H1 (cell line): ENCODE measurements at regions not wholly inside any gene's neighbourhood (a gene's known extent, or its start where the extent isn't known, plus 50 kb on each side); places are given as distances from the start of the nearest gene placed in this dataset.

ENCODE experiments used
- CTCF ChIA-PET: fragments of 300-600 bp; sonication (Branson Sonifier 250); formaldehyde crosslinking; loops from one replicate; lab custom pipeline; 2021; ENCODE audit not compliant: partially characterized antibody; lab: Charles Lee
- POLR2A ChIA-PET: fragments of 300-600 bp; sonication (Branson Sonifier 250); formaldehyde crosslinking; loops from one replicate; lab custom pipeline; 2021; ENCODE audit warnings: inconsistent platforms; ENCODE audit not compliant: partially characterized antibody; lab: Charles Lee
- DNase-seq, 2 experiments: peaks; one replicate each; pipeline versions ENCODE4 v3.0.0 to v3.0.0-alpha.2; 2010 to 2022; ENCODE audit warnings: low spot score in 2 of 2, low read depth in 1 of 2, mixed read lengths in 1 of 2
- FAIRE-seq: peaks from 2 replicates; lab custom pipeline; 2011; peaks lifted over from hg19 to GRCh38; lab: Jason Lieb, UNC
- H2AFZ ChIP-seq: 2 replicates; pipeline ENCODE4 v1.8.1; 2012; ENCODE audit warnings: low read length, inconsistent platforms
- H2AK5ac ChIP-seq: 2 replicates; pipeline ENCODE4 v1.6.1; 2013; ENCODE audit warnings: low read depth, low read length
- H2BK120ac ChIP-seq: replicated peaks from 2 replicates; pipeline ENCODE3; 2013; ENCODE audit warnings: low read depth, low read length, inconsistent platforms
- H2BK12ac ChIP-seq: 2 replicates; pipeline ENCODE4 v1.6.1; 2013; ENCODE audit warnings: low read depth, low read length
- H2BK15ac ChIP-seq: 2 replicates; pipeline ENCODE4 v1.6.1; 2013; ENCODE audit warnings: low read length
- H2BK20ac ChIP-seq: 2 replicates; pipeline ENCODE4 v1.6.1; 2013; ENCODE audit warnings: low read length
- H2BK5ac ChIP-seq: 2 replicates; pipeline ENCODE4 v1.6.1; 2013; ENCODE audit warnings: low read depth, low read length
- H3K14ac ChIP-seq: 2 replicates; pipeline ENCODE4 v1.6.1; 2013; ENCODE audit warnings: inconsistent platforms; ENCODE audit not compliant: insufficient read length
- H3K18ac ChIP-seq: 2 replicates; pipeline ENCODE4 v1.6.1; 2013; ENCODE audit warnings: low read length; ENCODE audit errors: extremely low read depth
- H3K23ac ChIP-seq: 2 replicates; pipeline ENCODE4 v1.6.1; 2013; ENCODE audit warnings: inconsistent platforms; ENCODE audit not compliant: insufficient read length
- H3K23me2 ChIP-seq: 2 replicates; pipeline ENCODE4 v1.6.1; 2013; ENCODE audit warnings: low read depth, low read length
- H3K27ac ChIP-seq: 2 replicates; pipeline ENCODE4 v1.6.1; 2011; ENCODE audit warnings: low read depth, low read length, inconsistent platforms
- H3K27me3 ChIP-seq, 4 experiments: replicated peaks in 1 of 4; 1 replicate in 1 of 4; 2 replicates in 3 of 4; pipeline versions ENCODE4 v1.6.1 to v1.8.1; 2011 to 2013; ENCODE audit warnings: low read length in 3 of 4, mild to moderate bottlenecking in 3 of 4, inconsistent platforms in 2 of 4, mixed read lengths in 2 of 4, moderate library complexity in 1 of 4; ENCODE audit not compliant: control insufficient read depth in 3 of 4, insufficient read depth in 3 of 4; ENCODE audit errors: extremely low read depth in 1 of 4
- H3K36me3 ChIP-seq, 4 experiments: 2 replicates each; pipeline versions ENCODE4 v1.6.1 to v1.8.1; 2011 to 2013; ENCODE audit warnings: mild to moderate bottlenecking in 4 of 4, low read length in 3 of 4, moderate library complexity in 2 of 4, control low read depth in 1 of 4, inconsistent platforms in 1 of 4; ENCODE audit not compliant: insufficient read depth in 4 of 4, control insufficient read depth in 2 of 4
- H3K4ac ChIP-seq: replicated peaks from 2 replicates; pipeline ENCODE3; 2013; ENCODE audit warnings: low read length, low read depth, mixed read lengths, inconsistent platforms; ENCODE audit not compliant: insufficient read length
- H3K4me1 ChIP-seq, 4 experiments: replicated peaks in 1 of 4; 1 replicate in 1 of 4; 2 replicates in 3 of 4; pipeline versions ENCODE4 v1.6.1 to v1.8.1; 2011 to 2013; ENCODE audit warnings: low read length in 3 of 4, inconsistent platforms in 2 of 4, mixed read lengths in 1 of 4; ENCODE audit not compliant: insufficient read depth in 4 of 4, control insufficient read depth in 3 of 4
- H3K4me2 ChIP-seq, 2 experiments: 2 replicates each; pipeline versions ENCODE4 v1.6.1 to v1.8.1; 2011 to 2013; ENCODE audit warnings: low read depth in 2 of 2, low read length in 2 of 2, control low read depth in 1 of 2, inconsistent platforms in 1 of 2, mild to moderate bottlenecking in 1 of 2; ENCODE audit not compliant: insufficient read depth in 1 of 2
- H3K4me3 ChIP-seq, 4 experiments: fragments of 200-600, 300-600 bp in 1 of 4; sonication (generic), shearing (Covaris generic), sonication (Bioruptor Twin) in 1 of 4; 2 replicates each; pipeline versions ENCODE4 v1.5.1 to v1.8.1; 2011 to 2016; ENCODE audit warnings: low read length in 4 of 4, low read depth in 3 of 4, control low read depth in 2 of 4, inconsistent platforms in 2 of 4, mild to moderate bottlenecking in 2 of 4, mixed read lengths in 1 of 4, moderate library complexity in 1 of 4; ENCODE audit not compliant: insufficient read depth in 2 of 4; ENCODE audit errors: extremely low read depth in 1 of 4
- H3K56ac ChIP-seq: replicated peaks from 2 replicates; pipeline ENCODE3; 2013; ENCODE audit warnings: low read depth, mild to moderate bottlenecking, mixed read lengths, low read length, inconsistent platforms; ENCODE audit not compliant: insufficient read length
- H3K79me1 ChIP-seq: 2 replicates; pipeline ENCODE4 v1.6.1; 2013; ENCODE audit warnings: low read depth, low read length, control low read depth
- H3K79me2 ChIP-seq, 2 experiments: 2 replicates each; pipeline versions ENCODE4 v1.6.1 to v1.8.1; 2012 to 2013; ENCODE audit warnings: low read length in 2 of 2, mild to moderate bottlenecking in 2 of 2, inconsistent platforms in 1 of 2; ENCODE audit not compliant: insufficient read depth in 2 of 2, control insufficient read depth in 1 of 2
- H3K9ac ChIP-seq, 4 experiments: replicated peaks in 1 of 4; 1 replicate in 1 of 4; 2 replicates in 3 of 4; pipeline versions ENCODE4 v1.6.1 to v1.8.1; 2011 to 2013; ENCODE audit warnings: low read depth in 3 of 4, low read length in 3 of 4, control low read depth in 2 of 4, mild to moderate bottlenecking in 2 of 4, moderate library complexity in 2 of 4, inconsistent platforms in 1 of 4; ENCODE audit errors: extremely low read depth in 1 of 4
- H3K9me3 ChIP-seq, 2 experiments: 2 replicates each; pipeline versions ENCODE4 v1.6.1 to v1.8.1; 2012 to 2013; ENCODE audit warnings: mild to moderate bottlenecking in 2 of 2, moderate library complexity in 2 of 2, control low read depth in 1 of 2, inconsistent platforms in 1 of 2, low read depth in 1 of 2, low read length in 1 of 2, mixed read lengths in 1 of 2; ENCODE audit not compliant: insufficient read depth in 2 of 2
- H4K20me1 ChIP-seq, 2 experiments: replicated peaks in 1 of 2; 2 replicates each; pipeline versions ENCODE3 to v1.8.1; 2011 to 2013; ENCODE audit warnings: inconsistent platforms in 2 of 2, low read length in 2 of 2, mild to moderate bottlenecking in 1 of 2; ENCODE audit not compliant: insufficient read depth in 2 of 2, control insufficient read depth in 1 of 2
- H4K5ac ChIP-seq: 2 replicates; pipeline ENCODE4 v1.6.1; 2013; ENCODE audit warnings: low read length, low read depth, mixed read lengths, inconsistent platforms; ENCODE audit not compliant: insufficient read length
- H4K8ac ChIP-seq: 2 replicates; pipeline ENCODE4 v1.8.0; 2013; ENCODE audit warnings: mild to moderate bottlenecking, moderate library complexity, low read length, inconsistent platforms; ENCODE audit not compliant: insufficient read depth; ENCODE audit errors: extremely low read depth
- H4K91ac ChIP-seq: replicated peaks from 2 replicates; pipeline ENCODE3; 2013; ENCODE audit warnings: low read length, mixed read lengths, inconsistent platforms; ENCODE audit not compliant: insufficient read length
- CBX8 ChIP-seq: fragments of 300-800, 300-1000 bp; sonication (generic); IDR thresholded peaks from 2 replicates; pipeline ENCODE4 v1.7.1; 2016; ENCODE audit warnings: low read depth, low read length, borderline replicate concordance
- CTBP2 ChIP-seq: IDR thresholded peaks from 2 replicates; pipeline ENCODE4 v1.7.0; 2011; ENCODE audit warnings: borderline replicate concordance, mild to moderate bottlenecking, moderate library complexity, mixed read lengths, low read length; ENCODE audit not compliant: insufficient read depth, insufficient read length
- EGR1 ChIP-seq: IDR thresholded peaks from 2 replicates; pipeline ENCODE4 v1.6.1; 2011; ENCODE audit warnings: low read depth, low read length, borderline replicate concordance
- HDAC2 ChIP-seq, 2 experiments: fragments of 300-600 bp in 1 of 2; sonication (generic) in 1 of 2; IDR thresholded peaks; 2 replicates each; pipeline ENCODE4 v1.6.1; 2011 to 2012; ENCODE audit warnings: low read depth in 2 of 2, low read length in 2 of 2, mild to moderate bottlenecking in 2 of 2, moderate library complexity in 2 of 2, borderline replicate concordance in 1 of 2, inconsistent platforms in 1 of 2
- JUN ChIP-seq: IDR thresholded peaks from 2 replicates; pipeline ENCODE4 v1.6.1; 2011; ENCODE audit warnings: low read depth, mild to moderate bottlenecking, improper control_type of control experiment, low read length
- KDM5A ChIP-seq: fragments of 200-600 bp; IDR thresholded peaks from 2 replicates; pipeline ENCODE4 v1.7.1; 2012; ENCODE audit warnings: mild to moderate bottlenecking, low read length, inconsistent platforms, mixed read lengths
- RAD21 ChIP-seq, 2 experiments: IDR thresholded peaks in 1 of 2; conservative IDR thresholded peaks in 1 of 2; 2 replicates each; pipeline ENCODE4 v1.6.1; 2011; ENCODE audit warnings: low read depth in 2 of 2, low read length in 2 of 2, improper control_type of control experiment in 1 of 2, inconsistent platforms in 1 of 2, mild to moderate bottlenecking in 1 of 2, moderate library complexity in 1 of 2
- SIRT6 ChIP-seq: IDR thresholded peaks from one replicate; pipeline ENCODE4 v1.7.1; 2012; ENCODE audit warnings: low read length, inconsistent platforms
- SIX5 ChIP-seq: IDR thresholded peaks from 2 replicates; pipeline ENCODE4 v1.6.1; 2011; ENCODE audit warnings: mild to moderate bottlenecking, low read depth, low read length
- WGBS, 2 experiments: shearing (Covaris generic) in 1 of 2; methylation state at CpG; one replicate each; pipeline versions ENCODE4 v1.1.6 to v1.1.7; 2013 to 2015; ENCODE audit warnings: low lambda C conversion rate in 2 of 2, mixed read lengths in 2 of 2, inconsistent platforms in 1 of 2, low coverage in 1 of 2, missing lambda C conversion rate in 1 of 2; ENCODE audit not compliant: insufficient replicate concordance in 2 of 2, insufficient coverage in 1 of 2, insufficient read length in 1 of 2; ENCODE audit errors: extremely low coverage in 1 of 2, missing lambda C conversion rate in 1 of 2; 5-methylcytosine and 5-hydroxymethylcytosine counted together
- TF ChIP-seq, protein P1 (sequence below): IDR thresholded peaks from 2 replicates; pipeline ENCODE4 v1.6.1; 2011; ENCODE audit warnings: low read length, improper control_type of control experiment
- TF ChIP-seq, protein P2 (sequence below): IDR thresholded peaks from 2 replicates; pipeline ENCODE4 v1.6.1; 2012; ENCODE audit warnings: low read length, inconsistent platforms

DNA sequence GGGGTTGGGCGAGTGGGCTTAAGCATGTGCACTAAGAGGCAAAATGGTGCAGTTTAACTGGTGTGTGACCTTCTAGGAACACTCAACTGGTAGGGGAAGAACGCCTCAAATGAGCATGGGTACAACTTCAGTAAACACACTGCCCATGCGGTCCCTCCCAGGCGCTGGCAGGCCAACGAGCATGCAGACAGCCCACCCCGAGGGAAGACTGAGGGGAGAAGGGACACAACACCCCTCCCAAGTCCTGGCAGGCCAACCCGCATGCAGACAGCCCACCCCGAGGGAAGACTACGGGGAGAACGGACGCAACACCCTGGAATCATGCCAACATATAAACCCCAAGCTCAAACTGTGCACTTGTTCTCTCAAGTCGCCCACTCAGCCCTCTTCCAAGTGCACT lies 456.0 kb downstream of the FBXO15 start:
- ChIA-PET CTCF (no interaction called here), POLR2A (no interaction called here)
- Histone ChIP-seq H4K8ac (no peak overlapping the region), H2BK15ac (no peak overlapping the region), H3K36me3 (no peaks in the 10 kb centered on the region), H3K9ac (no peak overlapping the region), H3K27me3 (no peaks in the 10 kb centered on the region), H4K20me1 (no peaks in the 10 kb centered on the region), H3K4ac (no peak overlapping the region), H4K91ac (no peak overlapping the region), H3K79me2 (no peaks in the 10 kb centered on the region), H3K9me3 (no peaks in the 10 kb centered on the region), H3K4me1 (peaks cover 0 to 13% (median 1%) of the 10 kb centered on the region in 4 experiments; a peak in 4 of 7 replicates), H2BK20ac (no peak overlapping the region), H3K79me1 (no peaks in the 10 kb centered on the region), H2AK5ac (no peak overlapping the region), H2BK12ac (no peak overlapping the region), H3K4me3 (no peak overlapping the region), H3K23ac (no peak overlapping the region), H3K27ac (no peak overlapping the region), H2AFZ (no peak overlapping the region; the same call in 1 of the 2 replicates), H3K56ac (no peak overlapping the region), H3K4me2 (no peak overlapping the region; a peak in 1 of 4 replicates), H3K14ac (no peak overlapping the region), H2BK120ac (no peak overlapping the region), H2BK5ac (no peak overlapping the region), H3K23me2 (no peaks in the 10 kb centered on the region), H3K18ac (no peak overlapping the region), H4K5ac (no peak overlapping the region)
- no peak for DNase-seq
- FAIRE-seq: no peak
- 86% methylated on average over 10 of the region's 12 CpGs; no CpG with 5 or more reads in 1 of the 2 experiments for WGBS, 2 experiments
- TF ChIP-seq, protein P1, sequence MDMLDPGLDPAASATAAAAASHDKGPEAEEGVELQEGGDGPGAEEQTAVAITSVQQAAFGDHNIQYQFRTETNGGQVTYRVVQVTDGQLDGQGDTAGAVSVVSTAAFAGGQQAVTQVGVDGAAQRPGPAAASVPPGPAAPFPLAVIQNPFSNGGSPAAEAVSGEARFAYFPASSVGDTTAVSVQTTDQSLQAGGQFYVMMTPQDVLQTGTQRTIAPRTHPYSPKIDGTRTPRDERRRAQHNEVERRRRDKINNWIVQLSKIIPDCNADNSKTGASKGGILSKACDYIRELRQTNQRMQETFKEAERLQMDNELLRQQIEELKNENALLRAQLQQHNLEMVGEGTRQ: no peak
- TF ChIP-seq CBX8 (no peak), KDM5A (no peak), SIX5 (no peak), JUN (no peak), CTBP2 (no peak), RAD21 (IDR thresholded peaks at IDR 0.05 in 1 of 2, conservative IDR thresholded peaks at IDR 0.05 in 1 of 2; ENCODE audit: low read depth in 2 of 2, low read length in 2 of 2) (no peak), HDAC2 (IDR thresholded peaks at IDR 0.05; ENCODE audit: borderline replicate concordance in 1 of 2, low read depth in 2 of 2, low read length in 2 of 2) (no peak), EGR1 (no peak), SIRT6 (no peak)
- TF ChIP-seq, protein P2, sequence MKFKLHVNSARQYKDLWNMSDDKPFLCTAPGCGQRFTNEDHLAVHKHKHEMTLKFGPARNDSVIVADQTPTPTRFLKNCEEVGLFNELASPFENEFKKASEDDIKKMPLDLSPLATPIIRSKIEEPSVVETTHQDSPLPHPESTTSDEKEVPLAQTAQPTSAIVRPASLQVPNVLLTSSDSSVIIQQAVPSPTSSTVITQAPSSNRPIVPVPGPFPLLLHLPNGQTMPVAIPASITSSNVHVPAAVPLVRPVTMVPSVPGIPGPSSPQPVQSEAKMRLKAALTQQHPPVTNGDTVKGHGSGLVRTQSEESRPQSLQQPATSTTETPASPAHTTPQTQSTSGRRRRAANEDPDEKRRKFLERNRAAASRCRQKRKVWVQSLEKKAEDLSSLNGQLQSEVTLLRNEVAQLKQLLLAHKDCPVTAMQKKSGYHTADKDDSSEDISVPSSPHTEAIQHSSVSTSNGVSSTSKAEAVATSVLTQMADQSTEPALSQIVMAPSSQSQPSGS: no peak
